CD14-positive monocyte (primary cell): ENCODE measurements at regions not wholly inside any gene's neighbourhood (a gene's known extent, or its start where the extent isn't known, plus 50 kb on each side); places are given as distances from the start of the nearest gene placed in this dataset.

Experiments used
- DNase-seq, 3 donors: peaks; one replicate each; pipeline ENCODE4 v3.0.0-alpha.2; 2011 to 2022
- H2AFZ ChIP-seq: 2 replicates; pipeline ENCODE4 v1.6.0; 2012; ENCODE audit warnings: mild to moderate bottlenecking, low read depth, low read length, inconsistent platforms; ENCODE audit not compliant: insufficient read depth, poor library complexity, severe bottlenecking
- H3K27ac ChIP-seq, 2 donors: 1 replicate in 1 of 2; 2 replicates in 1 of 2; pipeline ENCODE4 v1.5.1; 2012 to 2013; ENCODE audit warnings: low read length in 2 of 2, control low read depth in 1 of 2, inconsistent platforms in 1 of 2, low read depth in 1 of 2, mild to moderate bottlenecking in 1 of 2
- H3K27me3 ChIP-seq, 2 donors: one replicate each; pipeline versions ENCODE4 v1.6.0 to v1.6.1; 2011 to 2013; ENCODE audit warnings: low read length in 2 of 2; ENCODE audit not compliant: control insufficient read depth in 2 of 2, insufficient read depth in 2 of 2
- H3K36me3 ChIP-seq, 2 donors: replicated peaks in 1 of 2; 1 replicate in 1 of 2; 2 replicates in 1 of 2; pipeline versions ENCODE4 v1.5.1 to v1.6.1; 2012 to 2013; ENCODE audit warnings: low read length in 2 of 2, control low read depth in 1 of 2, inconsistent platforms in 1 of 2, mild to moderate bottlenecking in 1 of 2; ENCODE audit not compliant: insufficient read depth in 2 of 2, control insufficient read depth in 1 of 2
- H3K4me1 ChIP-seq, 2 donors: 1 replicate in 1 of 2; 2 replicates in 1 of 2; pipeline versions ENCODE4 v1.5.1 to v1.6.1; 2012 to 2013; ENCODE audit warnings: low read length in 2 of 2, control low read depth in 1 of 2, inconsistent platforms in 1 of 2, mild to moderate bottlenecking in 1 of 2, moderate library complexity in 1 of 2; ENCODE audit not compliant: insufficient read depth in 2 of 2, control insufficient read depth in 1 of 2
- H3K4me2 ChIP-seq: replicated peaks from 2 replicates; pipeline ENCODE3; 2012; ENCODE audit warnings: low read length, moderate library complexity, mild to moderate bottlenecking; ENCODE audit not compliant: poor library complexity, severe bottlenecking; ENCODE audit errors: extremely low read depth
- H3K4me3 ChIP-seq, 3 experiments: fragments of 200-600 bp in 1 of 3; sonication (generic) in 1 of 3; replicated peaks in 1 of 3; 1 replicate in 2 of 3; 2 replicates in 1 of 3; pipeline ENCODE4 v1.5.1; 2011 to 2013; ENCODE audit warnings: low read length in 3 of 3, mild to moderate bottlenecking in 3 of 3, control low read depth in 2 of 3, low read depth in 2 of 3, inconsistent platforms in 1 of 3, moderate library complexity in 1 of 3
- H3K79me2 ChIP-seq: 2 replicates; pipeline ENCODE4 v1.6.0; 2012; ENCODE audit warnings: mild to moderate bottlenecking, control low read depth, inconsistent platforms, low read length, moderate library complexity; ENCODE audit not compliant: insufficient read depth
- H3K9ac ChIP-seq: 2 replicates; pipeline ENCODE4 v1.6.0; 2017; ENCODE audit warnings: low read length, mild to moderate bottlenecking; ENCODE audit not compliant: insufficient read depth, poor library complexity, severe bottlenecking
- H3K9me3 ChIP-seq, 2 donors: replicated peaks in 1 of 2; 1 replicate in 1 of 2; 2 replicates in 1 of 2; pipeline versions ENCODE4 v1.5.1 to v1.6.1; 2012 to 2013; ENCODE audit warnings: low read length in 2 of 2, control low read depth in 1 of 2; ENCODE audit not compliant: control insufficient read depth in 1 of 2, insufficient read depth in 1 of 2
- H4K20me1 ChIP-seq: 2 replicates; pipeline ENCODE4 v1.6.0; 2012; ENCODE audit warnings: mild to moderate bottlenecking, low read length, control low read depth, moderate library complexity; ENCODE audit not compliant: insufficient read depth
- H3K27ac Mint-ChIP-seq, 7 donors: one replicate each; pipeline ENCODE4 v1.8.0; 2020; ENCODE audit warnings: mild to moderate bottlenecking in 7 of 7, mixed read lengths in 7 of 7, moderate library complexity in 6 of 7, inconsistent platforms in 2 of 7
- H3K27me3 Mint-ChIP-seq, 3 donors: one replicate each; pipeline ENCODE4 v1.8.0; 2021 to 2022; ENCODE audit warnings: low read depth in 3 of 3, mild to moderate bottlenecking in 3 of 3, mixed read lengths in 3 of 3, moderate library complexity in 3 of 3, inconsistent platforms in 1 of 3
- H3K36me3 Mint-ChIP-seq, 2 donors: one replicate each; pipeline ENCODE4 v1.8.0; 2020; ENCODE audit warnings: mixed read lengths in 2 of 2, inconsistent platforms in 1 of 2, mild to moderate bottlenecking in 1 of 2
- H3K4me1 Mint-ChIP-seq: one replicate; pipeline ENCODE4 v1.8.0; 2020; ENCODE audit warnings: mild to moderate bottlenecking, mixed read lengths
- H3K4me3 Mint-ChIP-seq, 2 donors: one replicate each; pipeline ENCODE4 v1.8.0; 2020; ENCODE audit warnings: mild to moderate bottlenecking in 2 of 2, mixed read lengths in 2 of 2, moderate library complexity in 1 of 2
- H3K9me3 Mint-ChIP-seq, 7 donors: one replicate each; pipeline ENCODE4 v1.8.0; 2020 to 2022; ENCODE audit warnings: mixed read lengths in 7 of 7, mild to moderate bottlenecking in 6 of 7, moderate library complexity in 6 of 7, inconsistent platforms in 2 of 7
- WGBS: methylation state at CpG from one replicate; pipeline ENCODE4 v1.1.5; 2013; ENCODE audit warnings: missing lambda C conversion rate; ENCODE audit not compliant: insufficient coverage; 5-methylcytosine and 5-hydroxymethylcytosine counted together
- intact Hi-C, 2 donors: fragments of 100-400 bp; cut with micrococcal nuclease; formaldehyde crosslinking; loops; one replicate each; pipeline versions ENCODE4 v1.15.0 to v1.15.1; 2023
- TF ChIP-seq, protein P1 (sequence below): fragments of 200-600 bp; IDR thresholded peaks from one replicate; pipeline ENCODE4 v1.8.0; 2022; ENCODE audit warnings: antibody characterized with exemption, mild to moderate bottlenecking

- H3K36me3 Mint-ChIP-seq = no peaks in the 10 kb centered on the region
- H3K27ac ChIP-seq = no peak overlapping the region
- H3K4me1 Mint-ChIP-seq = no peaks in the 10 kb centered on the region
- no peaks in the 10 kb centered on the region for H3K27me3 Mint-ChIP-seq
- no peaks in the 10 kb centered on the region for H3K4me1 ChIP-seq
- no peak overlapping the region for H2AFZ ChIP-seq
- no peak overlapping the region for H3K27ac Mint-ChIP-seq
- intact Hi-C loops = no loop called here
- no peak overlapping the region for H3K4me3 Mint-ChIP-seq
- H3K36me3 ChIP-seq = no peaks in the 10 kb centered on the region
- no peaks in the 10 kb centered on the region for H3K79me2 ChIP-seq
- no peaks in the 10 kb centered on the region for H3K9me3 ChIP-seq
- TF ChIP-seq, protein P1, sequence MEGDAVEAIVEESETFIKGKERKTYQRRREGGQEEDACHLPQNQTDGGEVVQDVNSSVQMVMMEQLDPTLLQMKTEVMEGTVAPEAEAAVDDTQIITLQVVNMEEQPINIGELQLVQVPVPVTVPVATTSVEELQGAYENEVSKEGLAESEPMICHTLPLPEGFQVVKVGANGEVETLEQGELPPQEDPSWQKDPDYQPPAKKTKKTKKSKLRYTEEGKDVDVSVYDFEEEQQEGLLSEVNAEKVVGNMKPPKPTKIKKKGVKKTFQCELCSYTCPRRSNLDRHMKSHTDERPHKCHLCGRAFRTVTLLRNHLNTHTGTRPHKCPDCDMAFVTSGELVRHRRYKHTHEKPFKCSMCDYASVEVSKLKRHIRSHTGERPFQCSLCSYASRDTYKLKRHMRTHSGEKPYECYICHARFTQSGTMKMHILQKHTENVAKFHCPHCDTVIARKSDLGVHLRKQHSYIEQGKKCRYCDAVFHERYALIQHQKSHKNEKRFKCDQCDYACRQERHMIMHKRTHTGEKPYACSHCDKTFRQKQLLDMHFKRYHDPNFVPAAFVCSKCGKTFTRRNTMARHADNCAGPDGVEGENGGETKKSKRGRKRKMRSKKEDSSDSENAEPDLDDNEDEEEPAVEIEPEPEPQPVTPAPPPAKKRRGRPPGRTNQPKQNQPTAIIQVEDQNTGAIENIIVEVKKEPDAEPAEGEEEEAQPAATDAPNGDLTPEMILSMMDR = no peak
- no peak overlapping the region for H3K9ac ChIP-seq
- no peak for DNase-seq
- peaks cover 0 to 1% (median 0%) of the 10 kb centered on the region in 7 donors for H3K9me3 Mint-ChIP-seq
- no peaks in the 10 kb centered on the region for H4K20me1 ChIP-seq
- H3K4me3 ChIP-seq = no peak overlapping the region
- no peaks in the 10 kb centered on the region for H3K27me3 ChIP-seq
- WGBS = no CpG with 5 or more reads among the region's 2 CpGs
- H3K4me2 ChIP-seq = no peak overlapping the region
These were observed 1292.6 kb downstream of the BRINP3 start for GRCh38 chr1:189185097-189185496.

- DNase-seq = no peak
- Mint-ChIP-seq H3K27me3 (no peaks in the 10 kb centered on the region), H3K27ac (no peak overlapping the region), H3K4me1 (no peaks in the 10 kb centered on the region), H3K4me3 (no peak overlapping the region), H3K36me3 (no peaks in the 10 kb centered on the region), H3K9me3 (peaks cover 0 to 7% (median 2%) of the 10 kb centered on the region in 7 donors)
- Histone ChIP-seq H3K9ac (no peak overlapping the region), H3K4me1 (no peaks in the 10 kb centered on the region), H3K9me3 (peaks cover 0 to 3% of the 10 kb centered on the region in 2 donors), H3K27ac (no peak overlapping the region), H3K4me3 (no peak overlapping the region), H2AFZ (no peak overlapping the region), H3K4me2 (no peak overlapping the region), H3K36me3 (no peaks in the 10 kb centered on the region), H4K20me1 (no peaks in the 10 kb centered on the region), H3K27me3 (no peaks in the 10 kb centered on the region), H3K79me2 (no peaks in the 10 kb centered on the region)
- TF ChIP-seq, protein P1 = no peak
- intact Hi-C loops = no loop called here
- WGBS = no CpG with 5 or more reads among the region's 2 CpGs
These were observed 1284.7 kb downstream of the BRINP3 start for GRCh38 chr1:189192741-189193520.
